ENCODE measurements at regions not wholly inside any gene's neighbourhood (a gene's known extent, or its start where the extent isn't known, plus 50 kb on each side); places are given as distances from the start of the nearest gene placed in this dataset.
"Not testable (repeated sequence)": the region's sequence is repeated elsewhere in the genome, so short reads cannot be mapped to it uniquely, and the experiment has no call there.

DNA sequence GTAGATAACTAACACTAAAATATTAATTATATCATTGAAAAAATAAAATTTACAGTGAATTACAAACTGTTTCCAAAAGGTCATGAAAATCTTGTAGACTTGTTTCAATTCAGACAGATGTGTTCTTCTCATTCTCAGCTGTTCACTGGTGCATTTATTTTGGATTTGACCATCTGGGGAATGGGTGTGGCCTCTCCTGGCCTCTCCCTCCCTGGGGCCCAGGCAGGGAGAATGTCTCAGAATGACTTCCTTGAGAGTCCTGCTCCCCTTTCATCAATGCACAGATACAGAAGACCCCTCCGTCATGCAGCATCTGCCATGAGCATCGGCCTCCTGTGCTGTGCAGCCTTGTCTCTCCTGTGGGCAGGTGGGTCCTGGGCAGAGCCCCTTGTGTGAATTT, 192.8 kb upstream of the PRSS58 start:
- DNase-seq (ENCODE audit: low read depth in 2 of 3, low spot score in 2 of 3), result no peak

- DNase-seq (ENCODE audit: low read depth in 2 of 3, low spot score in 2 of 3), result no peak
Observed at GRCh38 chr7:142450206-142450605, 192.3 kb upstream of the PRSS58 start.

DNA sequence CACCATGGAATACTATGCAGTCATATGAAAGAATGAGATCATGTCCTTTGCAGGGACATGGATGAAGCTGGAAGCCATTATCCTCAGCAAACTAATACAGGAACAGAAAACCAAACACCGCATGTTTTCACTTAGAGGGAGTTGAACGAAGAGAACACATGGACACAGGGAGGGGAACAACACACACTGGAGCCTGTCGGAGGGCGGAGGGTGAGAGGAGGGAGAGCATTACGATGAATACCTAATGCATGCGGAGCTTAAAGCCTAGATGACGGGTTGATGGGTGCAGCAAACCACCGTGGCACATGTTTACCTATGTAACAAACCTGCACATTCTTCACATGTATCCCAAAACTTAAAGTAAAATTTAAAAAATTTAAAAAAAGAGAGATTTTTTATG, 191.0 kb upstream of the PRSS58 start:
- DNase-seq (ENCODE audit: low read depth in 2 of 3, low spot score in 2 of 3), result not testable (repeated sequence)

DNA sequence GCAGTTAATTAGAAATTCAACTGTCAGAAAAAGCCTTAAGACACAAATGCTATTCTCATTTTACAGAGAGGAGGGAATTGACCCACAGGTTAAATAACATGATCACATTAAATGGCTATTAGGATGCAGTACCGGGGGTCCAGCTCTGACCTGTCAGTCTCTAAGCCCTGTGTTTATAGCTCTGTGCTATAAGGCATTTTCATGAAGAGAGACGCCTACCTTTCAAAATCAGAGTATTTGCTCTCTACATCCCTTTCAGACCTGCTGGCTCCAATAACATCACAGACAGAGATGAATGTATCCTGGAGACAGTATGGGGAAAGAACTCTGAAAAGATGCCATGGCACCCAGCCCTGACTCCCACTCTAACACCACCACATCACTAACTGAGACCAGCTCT, 189.9 kb upstream of the PRSS58 start:
- DNase-seq (ENCODE audit: low read depth in 2 of 3, low spot score in 2 of 3), result no peak

GRCh38 chr7:142445019-142445686, 187.3 kb upstream of the PRSS58 start:
- peak in 2 of 3 donors; percentile 74 to 82 for DNase-seq (ENCODE audit: low read depth in 2 of 3, low spot score in 2 of 3)

- no peak for DNase-seq (ENCODE audit: low read depth in 2 of 3, low spot score in 2 of 3)
Observed at GRCh38 chr7:142443216-142444010, 185.6 kb upstream of the PRSS58 start.

GRCh38 chr7:142442396-142442795, 184.5 kb upstream of the PRSS58 start:
- no peak for DNase-seq (ENCODE audit: low read depth in 2 of 3, low spot score in 2 of 3)

DNA sequence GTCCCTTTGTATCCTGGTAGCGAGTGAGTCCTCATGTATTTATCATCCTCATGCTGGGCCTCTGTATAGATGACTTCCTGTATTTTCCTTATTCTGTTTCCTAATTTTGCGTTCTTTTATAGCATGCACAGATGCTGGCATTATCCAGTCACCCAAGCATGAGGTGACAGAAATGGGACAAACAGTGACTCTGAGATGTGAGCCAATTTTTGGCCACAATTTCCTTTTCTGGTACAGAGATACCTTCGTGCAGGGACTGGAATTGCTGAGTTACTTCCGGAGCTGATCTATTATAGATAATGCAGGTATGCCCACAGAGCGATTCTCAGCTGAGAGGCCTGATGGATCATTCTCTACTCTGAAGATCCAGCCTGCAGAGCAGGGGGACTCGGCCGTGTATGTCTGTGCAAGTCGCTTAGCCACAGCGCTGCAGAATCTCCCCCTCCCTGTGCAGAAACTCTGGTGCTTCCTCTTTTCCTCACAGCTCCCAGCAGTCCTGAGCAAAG, 183.1 kb upstream of the PRSS58 start:
- peak in 2 of 3 donors; percentile 62 to 76 for DNase-seq (ENCODE audit: low read depth in 2 of 3, low spot score in 2 of 3)

GRCh38 chr7:142440219-142440905, 182.5 kb upstream of the PRSS58 start:
- DNase-seq (ENCODE audit: low read depth in 2 of 3, low spot score in 2 of 3), result no peak

DNA sequence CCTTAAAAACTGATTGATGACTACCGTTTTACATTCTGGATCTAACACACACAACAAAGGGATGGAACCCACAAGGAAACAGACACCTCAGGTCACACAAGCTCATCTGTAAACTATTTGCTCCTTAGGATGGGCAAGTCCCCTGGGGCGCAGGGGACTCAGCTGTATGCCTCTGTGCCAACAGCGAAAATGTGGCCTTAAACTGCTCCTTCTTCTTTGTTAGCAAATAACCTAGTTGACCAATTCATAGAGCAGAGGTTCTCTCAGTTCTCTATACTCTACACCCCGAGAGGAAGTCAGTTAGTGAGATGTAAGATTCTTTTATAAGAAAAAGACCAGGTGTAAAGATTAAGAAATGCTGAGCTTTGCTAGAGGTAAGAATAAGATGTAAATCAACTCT, 181.9 kb upstream of the PRSS58 start:
- DNase-seq (ENCODE audit: low read depth in 2 of 3, low spot score in 2 of 3), result no peak

- no peak for DNase-seq (ENCODE audit: low read depth in 2 of 3, low spot score in 2 of 3)
Observed at GRCh38 chr7:142438923-142439515, 181.2 kb upstream of the PRSS58 start.

DNA sequence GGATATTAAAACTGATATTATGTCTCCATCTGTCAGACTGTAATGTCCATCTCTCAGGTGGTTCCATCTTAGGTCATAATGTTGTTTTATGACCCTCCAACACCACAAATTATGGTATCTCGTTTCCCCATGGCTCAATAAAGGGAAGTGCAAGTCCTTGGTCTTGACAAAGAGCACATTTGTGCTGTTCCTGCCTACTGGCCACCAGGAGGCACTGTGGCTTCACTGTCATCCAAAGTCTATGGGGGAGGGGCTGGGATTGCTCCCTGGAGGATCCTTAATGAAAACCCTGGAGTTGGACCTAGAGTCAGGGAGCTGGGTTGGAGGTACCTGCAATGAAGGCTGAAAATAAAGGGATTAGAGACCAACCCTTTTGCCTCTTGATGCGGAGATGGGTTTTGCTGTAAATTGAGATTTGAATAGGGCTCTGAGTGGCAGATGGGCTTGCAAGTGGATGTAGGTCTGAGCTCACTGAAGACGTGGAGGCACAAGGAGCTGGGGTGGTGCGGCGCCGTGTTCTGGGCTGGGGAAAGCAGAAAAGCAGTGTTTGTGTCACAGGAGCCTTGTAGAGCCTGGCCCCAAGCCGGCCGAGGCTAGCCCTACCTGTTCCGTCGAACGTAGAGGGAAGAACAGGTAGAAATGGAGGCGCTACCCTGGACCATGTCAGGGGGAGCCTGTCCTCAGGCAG, 180.5 kb upstream of the PRSS58 start:
- DNase-seq (ENCODE audit: low read depth in 2 of 3, low spot score in 2 of 3), result peak in 2 of 3 donors; percentile 65 to 67

GRCh38 chr7:142437741-142438140, 179.9 kb upstream of the PRSS58 start:
- DNase-seq (ENCODE audit: low read depth in 2 of 3, low spot score in 2 of 3), result no peak

GRCh38 chr7:142436601-142437000, 178.7 kb upstream of the PRSS58 start:
- no peak for DNase-seq (ENCODE audit: low read depth in 2 of 3, low spot score in 2 of 3)

DNA sequence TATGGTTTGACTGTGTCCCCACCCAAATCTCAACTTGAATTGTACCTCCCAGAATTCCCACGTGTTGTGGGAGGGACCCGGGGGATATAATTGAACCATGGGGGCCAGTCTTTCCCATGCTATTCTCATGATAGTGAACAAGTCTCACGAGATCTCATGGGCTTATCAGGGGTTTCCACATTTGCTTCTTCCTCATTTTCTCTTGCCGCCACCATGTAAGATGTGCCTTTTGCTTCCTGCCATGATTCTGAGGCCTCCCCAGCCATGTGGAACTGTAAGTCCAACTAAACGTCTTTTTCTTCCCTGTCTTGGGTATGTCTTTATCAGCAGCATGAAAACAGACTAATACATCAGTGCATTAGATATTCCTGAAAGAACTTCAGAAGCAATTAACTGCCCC, 177.7 kb upstream of the PRSS58 start:
- DNase-seq (ENCODE audit: low read depth in 2 of 3, low spot score in 2 of 3), result peak in 1 of 3 donors; percentile 80

GRCh38 chr7:142434666-142435167, 176.9 kb upstream of the PRSS58 start:
- peak in 1 of 3 donors; percentile 48 for DNase-seq (ENCODE audit: low read depth in 2 of 3, low spot score in 2 of 3)

DNA sequence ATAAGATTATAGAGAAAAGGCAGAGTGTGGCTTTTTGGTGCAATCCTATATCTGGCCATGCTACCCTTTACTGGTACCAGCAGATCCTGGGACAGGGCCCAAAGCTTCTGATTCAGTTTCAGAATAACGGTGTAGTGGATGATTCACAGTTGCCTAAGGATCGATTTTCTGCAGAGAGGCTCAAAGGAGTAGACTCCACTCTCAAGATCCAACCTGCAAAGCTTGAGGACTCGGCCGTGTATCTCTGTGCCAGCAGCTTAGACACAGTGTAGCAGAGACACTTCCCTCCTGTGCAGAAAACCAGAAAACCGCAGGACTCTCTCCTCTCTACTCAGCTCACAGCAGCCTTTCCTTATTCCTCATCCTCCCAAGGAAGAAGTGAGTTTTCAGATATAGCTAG, 176.3 kb upstream of the PRSS58 start:
- DNase-seq (ENCODE audit: low read depth in 2 of 3, low spot score in 2 of 3), result not testable (repeated sequence)

DNA sequence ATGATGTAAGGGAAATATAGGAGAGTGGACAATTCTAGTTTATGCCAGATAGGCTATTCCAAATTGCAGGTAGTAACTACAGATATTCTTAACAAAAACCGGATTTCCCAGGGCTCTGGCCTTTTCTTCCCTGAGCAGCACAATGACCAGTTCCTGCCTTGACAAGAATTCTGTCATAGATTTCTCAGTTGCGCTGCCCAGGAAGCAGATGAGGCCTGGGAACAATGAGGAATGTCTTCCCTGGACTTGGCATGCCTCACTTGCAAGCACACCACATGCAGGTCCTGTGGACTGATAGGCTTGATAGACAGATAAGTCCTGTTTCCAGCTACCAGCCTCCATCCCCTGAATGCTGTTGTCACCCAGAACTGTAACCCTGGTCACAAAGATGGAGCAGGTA, 174.5 kb upstream of the PRSS58 start:
- DNase-seq (ENCODE audit: low read depth in 2 of 3, low spot score in 2 of 3), result no peak

DNA sequence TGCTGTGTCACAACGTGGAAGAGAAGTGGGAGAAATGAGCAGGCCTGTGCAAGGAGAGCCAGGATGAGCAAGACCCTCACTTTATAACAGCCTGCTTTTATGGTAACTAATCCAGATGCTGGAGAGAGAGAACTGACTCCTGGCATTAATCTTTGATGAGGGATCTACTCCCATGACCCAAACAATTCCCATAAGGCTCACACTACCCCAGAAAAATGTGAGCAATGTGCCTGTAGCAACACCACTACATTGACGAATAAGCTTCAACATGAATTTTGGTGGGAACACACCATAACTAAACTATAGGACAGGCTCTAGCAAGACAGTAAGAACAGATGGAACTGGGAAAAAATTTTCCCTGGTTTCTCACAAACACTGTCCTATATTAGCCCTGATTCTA, 173.6 kb upstream of the PRSS58 start:
- DNase-seq (ENCODE audit: low read depth in 2 of 3, low spot score in 2 of 3), result no peak

DNA sequence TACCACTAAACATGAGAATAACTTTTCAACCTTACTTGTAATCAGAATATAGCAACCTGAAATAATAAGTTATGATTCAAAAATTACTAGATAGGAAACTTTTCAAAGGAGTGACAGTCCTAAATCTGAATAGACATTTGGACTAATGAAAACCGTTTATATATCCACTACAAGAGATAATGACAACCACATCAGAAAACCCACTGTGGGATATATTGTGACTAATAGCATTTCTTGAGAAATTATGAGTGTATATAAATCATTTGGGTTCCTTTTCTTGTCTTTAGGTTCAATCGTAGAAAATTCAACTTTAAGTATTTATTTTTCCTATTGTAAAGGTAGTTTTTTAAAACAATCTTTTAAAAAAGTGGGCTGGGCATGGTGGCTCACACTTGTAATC, 170.2 kb upstream of the PRSS58 start:
- no peak for DNase-seq (ENCODE audit: low read depth in 2 of 3, low spot score in 2 of 3)

All from hematopoietic multipotent progenitor cell (in vitro differentiated cells).